Stimulated activated CD4-positive, alpha-beta T cell treated with anti-CD3 and anti-CD28 coated beads, TNF-alpha, amount 100 ng/mL, for 48 hours (primary cell): ENCODE measurements at regions not wholly inside any gene's neighbourhood (a gene's known extent, or its start where the extent isn't known, plus 50 kb on each side); places are given as distances from the start of the nearest gene placed in this dataset.

Experiments
- DNase-seq, 3 donors: peaks; one replicate each; pipeline ENCODE4 v3.0.0-alpha.2; 2020; ENCODE audit warnings: low read depth in 3 of 3

DNA sequence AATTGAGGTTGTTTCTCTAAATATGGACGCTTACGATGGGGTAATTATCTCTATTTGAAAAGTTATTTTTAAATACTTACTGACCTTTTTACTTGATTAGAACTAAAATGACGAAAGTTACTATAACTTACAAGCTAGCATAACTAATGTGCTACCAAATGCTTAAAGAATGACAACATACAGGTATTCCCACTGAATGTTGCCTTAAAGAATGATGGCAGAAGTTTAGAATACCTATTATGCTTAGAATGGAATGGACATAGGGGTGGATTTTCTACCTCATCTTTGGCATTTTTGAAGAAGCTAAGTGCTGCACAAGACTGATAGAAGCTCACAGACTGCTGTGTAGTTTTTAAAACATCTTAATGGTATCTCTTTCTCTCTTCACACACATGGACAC is 284.8 kb downstream of the THBS2 start:
- no peak for DNase-seq

DNA sequence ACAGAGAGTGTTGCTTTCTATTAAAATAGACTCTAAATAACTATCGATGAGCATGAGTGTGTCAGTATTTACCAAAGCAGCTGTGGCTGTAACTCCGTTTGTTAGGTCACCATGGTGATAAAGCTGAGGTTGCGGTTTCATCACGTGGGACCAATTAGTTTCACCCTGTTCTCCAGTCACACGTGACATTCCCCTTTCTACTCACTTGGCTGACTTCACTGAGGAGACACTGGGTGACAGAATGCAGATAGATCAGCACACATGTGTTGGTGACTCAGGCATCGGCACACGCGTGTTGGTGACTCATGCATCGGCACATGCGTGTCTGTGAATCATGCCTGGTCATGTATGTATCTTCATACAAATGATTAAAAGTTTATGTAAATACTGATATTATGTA is 285.4 kb downstream of the THBS2 start:
- DNase-seq = no peak

DNA sequence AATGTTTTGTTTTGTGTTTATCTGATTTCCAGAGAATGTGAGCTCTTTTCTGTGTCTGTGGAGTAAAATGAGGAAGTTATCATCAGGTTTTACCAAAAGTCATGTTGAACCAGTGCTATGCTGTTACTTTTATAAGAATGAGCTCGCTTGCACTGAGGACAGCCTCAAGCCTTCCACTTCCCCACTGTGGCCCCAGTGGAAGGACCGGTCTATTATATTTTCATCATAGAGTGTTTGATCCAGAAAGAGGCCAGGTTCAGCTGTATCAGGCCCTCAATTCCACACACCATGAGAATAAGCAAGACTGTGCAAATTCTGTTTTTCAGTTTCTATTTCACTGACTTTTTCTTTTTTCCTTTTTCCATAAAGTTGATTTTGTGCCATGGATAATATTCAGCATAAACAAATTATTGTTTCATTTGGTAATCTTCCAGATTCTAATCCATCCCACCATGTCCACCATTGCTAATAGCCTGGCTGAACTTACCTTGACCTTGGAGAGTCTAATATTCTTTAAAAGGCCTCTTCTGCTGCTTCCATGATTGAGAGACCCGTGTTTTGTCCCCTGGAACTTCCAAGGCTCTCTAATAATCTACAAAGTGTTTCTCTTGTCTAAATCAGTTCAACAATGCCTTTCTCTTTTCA is 286.2 kb downstream of the THBS2 start:
- DNase-seq = no peak

DNA sequence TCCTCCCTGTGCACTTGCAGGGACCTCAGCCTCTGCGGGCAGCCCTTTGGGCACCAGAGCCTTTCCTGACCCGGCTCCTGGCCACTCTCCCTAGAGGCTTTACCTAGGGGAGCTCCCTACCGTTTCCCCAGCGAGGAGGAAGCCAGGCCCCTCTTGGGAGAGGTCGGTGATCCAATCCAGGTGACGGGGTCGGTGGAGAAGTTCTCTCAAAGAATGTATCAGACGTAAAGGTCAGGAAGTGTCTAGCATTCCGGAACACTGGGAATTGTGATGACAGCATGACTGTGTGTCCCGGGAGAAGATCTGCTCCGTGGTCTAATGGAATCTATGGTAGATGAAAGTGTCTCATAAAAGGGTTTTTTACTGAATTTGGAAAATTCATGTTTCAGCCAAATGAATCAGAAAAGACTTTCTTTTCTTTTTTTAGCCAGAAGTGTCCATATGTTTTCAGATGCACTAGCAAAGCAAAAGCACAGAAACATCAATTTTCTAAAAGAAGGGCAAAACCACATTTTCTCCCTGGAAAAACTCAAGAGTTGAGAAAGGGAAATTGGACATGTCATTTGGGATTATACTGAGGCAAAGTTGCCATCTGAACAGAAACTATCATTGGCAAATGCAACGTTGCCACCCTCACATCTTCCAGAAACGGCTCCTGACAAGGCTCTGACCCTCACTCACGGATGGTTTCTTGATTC is 289.4 kb downstream of the THBS2 start:
- no peak for DNase-seq

DNA sequence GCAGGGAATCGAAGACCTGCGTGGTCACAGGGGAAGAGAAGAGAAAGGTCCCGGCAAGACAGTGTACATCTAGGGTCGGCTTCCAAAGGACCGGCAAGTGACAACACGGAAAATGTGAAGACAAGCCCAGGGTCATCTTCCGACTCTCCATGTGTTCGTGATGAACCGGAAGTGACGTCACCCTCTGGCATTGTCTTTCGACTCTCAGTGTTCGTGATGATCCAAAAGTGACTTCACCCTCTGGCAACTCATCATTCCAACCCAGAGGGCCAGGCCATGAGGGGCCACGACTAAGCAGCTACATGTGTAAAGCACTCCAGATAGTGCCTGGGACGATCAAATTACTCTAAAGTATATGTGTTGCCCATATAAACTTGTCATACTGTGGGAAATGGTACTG is 290.8 kb downstream of the THBS2 start:
- no peak for DNase-seq

DNA sequence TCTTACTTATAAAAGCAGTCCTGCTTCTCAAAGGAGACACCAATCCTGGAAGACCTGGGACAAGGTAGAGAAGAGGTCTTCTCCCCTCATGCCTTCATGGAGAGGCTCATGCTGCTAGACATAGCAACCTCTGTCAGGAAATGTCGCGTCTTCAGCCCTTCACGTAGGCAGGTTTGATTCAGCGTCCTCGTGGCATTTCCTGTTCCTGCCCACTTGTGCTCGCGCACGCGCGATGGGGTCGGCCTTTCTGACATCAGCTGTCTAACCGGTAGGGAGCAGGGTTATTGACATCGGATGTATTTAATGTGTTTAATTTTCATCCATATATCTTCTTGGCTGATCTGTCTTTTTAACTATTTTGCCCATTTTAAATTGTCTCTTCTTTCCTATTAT is 292.4 kb downstream of the THBS2 start:
- no peak for DNase-seq

DNA sequence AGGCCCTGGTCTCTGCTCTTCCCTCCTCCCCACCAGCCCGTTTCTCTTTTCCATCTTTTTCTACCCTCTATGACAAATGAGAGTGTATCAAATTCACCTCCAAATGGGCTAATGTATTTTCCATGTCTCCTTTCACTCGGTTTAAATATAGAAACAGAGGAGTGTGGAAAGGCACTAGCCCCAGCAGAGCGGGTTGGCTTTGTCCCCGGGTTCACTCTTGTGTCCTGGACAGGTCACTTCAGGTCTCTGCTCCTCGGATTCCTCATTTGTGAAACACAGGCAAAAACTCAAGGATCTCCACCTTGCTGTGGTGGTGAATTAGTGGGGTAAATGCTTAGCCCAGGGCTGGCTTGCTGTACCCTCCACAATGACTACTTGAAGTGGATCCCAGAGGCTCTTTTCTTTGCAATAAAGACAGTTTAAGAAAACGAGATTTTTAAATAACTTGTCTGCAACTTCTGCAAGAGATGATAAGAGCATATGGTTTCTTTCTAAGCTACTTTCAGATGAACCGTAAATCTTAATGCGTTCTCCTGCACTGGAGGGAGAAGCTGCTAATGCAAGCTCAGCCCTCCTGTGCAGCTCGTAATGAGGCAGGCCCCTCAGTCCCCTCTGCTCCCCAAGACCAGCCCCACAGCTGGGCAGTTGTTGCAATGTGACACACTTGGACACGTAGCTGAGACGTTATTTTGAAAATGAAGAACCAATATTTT is 292.9 kb downstream of the THBS2 start:
- no peak for DNase-seq

DNA sequence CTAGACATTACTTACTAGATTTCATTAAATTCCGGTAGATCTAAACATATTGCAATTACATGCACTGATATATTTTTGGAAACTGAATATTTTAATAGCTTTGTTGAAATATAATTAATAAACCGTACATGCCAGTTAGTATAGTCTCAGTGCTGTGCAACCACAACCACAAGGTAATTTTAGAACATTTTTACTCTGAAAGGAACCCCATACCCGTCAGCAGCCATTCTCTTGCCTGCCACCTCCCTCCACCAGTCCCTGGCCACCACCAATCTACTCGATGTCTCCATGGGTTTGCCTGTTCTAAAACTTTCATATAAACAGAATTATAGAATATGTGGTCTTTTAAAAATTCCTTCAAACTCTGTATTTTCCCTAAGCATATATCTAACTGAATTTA is 293.9 kb downstream of the THBS2 start:
- no peak for DNase-seq

DNA sequence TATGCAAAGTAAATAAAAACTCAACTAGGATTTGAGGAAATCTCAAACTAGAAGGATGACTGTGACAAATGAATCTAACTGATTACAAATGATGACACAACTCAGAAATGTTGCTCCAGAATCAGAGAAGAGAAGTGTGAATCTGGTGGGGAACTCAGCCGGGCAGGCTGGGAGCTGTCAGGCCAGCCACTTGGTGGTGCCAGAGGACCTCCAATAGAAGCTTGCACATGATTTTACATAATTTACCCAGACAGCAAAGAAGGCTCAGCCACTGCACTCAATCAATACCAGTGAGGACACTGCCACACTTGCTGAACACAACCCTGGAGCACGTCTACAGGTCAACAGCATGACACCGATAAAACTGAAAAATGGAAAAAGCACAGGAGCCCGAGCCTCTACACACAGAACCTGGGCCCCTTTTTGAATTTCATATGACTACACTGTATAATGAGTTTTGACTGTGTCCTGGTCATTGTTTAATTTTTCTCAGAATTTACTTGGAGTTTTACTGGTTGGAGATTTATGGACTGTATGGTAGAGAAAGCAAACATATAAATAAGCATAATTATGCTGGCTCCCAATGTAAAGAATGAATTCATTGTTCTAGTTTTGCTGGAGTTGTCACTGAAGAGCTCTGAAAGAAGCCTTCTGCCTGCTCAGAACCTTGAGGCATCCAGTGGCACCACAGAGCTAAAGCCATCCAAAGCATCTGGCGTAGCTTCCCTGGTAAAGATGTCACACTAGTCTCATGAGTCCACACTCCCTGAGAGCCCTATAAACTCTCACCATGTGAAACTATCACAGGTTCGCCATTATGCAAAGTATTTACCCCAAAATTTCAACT is 296.5 kb downstream of the THBS2 start:
- DNase-seq = peak; percentile 5 to 18 (median 6)

DNA sequence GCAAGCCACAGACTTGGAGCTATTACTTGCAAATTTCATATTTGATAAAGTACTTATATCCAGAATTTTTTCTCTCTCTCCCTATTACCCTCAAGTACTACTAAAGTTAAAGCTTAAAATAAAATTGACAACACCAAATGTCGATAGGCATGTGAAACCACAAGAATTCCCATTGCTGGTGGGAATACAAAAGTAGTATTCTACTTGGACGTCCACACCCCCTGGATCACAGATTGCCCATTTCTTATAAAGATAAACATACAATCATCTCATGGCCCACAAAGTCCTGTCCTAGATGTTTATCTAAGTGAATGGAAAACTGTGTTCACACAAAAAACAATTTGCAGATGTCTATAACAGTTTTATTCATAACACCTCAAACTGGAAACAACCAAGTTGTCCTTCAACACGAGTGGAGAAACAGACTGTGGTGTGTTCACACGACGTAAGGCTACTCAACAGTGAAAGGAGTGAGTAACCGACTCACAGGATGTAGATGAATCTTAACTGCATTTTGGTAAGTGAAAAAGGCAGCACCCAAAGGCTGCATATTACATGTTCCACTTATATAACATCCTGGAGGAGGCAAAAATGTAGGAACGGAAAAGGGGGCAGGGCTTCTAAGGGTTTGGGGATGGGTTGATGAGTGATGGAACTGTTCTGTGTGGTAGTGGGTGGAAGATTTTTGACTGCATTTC is 297.4 kb downstream of the THBS2 start:
- DNase-seq = no peak

DNA sequence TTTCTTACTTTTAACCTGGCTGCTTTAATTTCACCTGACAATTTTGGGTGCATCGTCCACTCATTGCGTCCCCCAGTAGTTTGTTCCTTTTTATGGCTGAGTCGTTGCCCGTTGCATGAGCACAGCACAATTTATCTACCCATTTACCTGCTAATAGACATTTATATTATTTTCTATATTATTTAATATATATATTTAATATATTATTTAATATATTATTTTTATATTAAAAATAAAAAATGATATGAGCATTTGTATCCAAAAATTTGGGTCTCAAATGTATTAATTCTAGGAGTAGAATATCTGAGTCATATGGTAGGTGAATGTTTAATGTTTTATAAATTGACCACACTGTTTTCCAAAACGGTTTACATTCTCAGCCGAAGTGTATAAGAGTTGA is 300.2 kb downstream of the THBS2 start:
- DNase-seq = no peak

DNA sequence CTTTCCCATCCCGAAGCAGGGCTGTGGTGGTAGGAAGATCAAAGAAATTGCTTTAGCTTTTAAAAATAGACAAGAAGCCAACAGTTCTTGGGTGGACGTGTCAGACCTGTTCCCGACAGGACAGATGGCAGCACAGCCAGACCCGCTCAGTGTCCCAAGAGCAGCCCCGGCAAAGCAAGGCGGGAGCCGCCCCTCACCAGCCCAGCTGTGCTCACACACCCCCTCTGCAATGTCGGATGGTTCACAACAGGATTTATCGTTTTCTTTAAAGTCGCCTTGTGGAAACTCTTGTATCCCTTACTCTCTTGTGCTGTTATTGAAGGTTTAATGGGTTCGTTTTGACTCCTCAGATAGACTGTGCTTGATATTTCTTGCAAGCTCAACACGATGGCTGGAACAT is 302.4 kb downstream of the THBS2 start:
- DNase-seq = no peak

DNA sequence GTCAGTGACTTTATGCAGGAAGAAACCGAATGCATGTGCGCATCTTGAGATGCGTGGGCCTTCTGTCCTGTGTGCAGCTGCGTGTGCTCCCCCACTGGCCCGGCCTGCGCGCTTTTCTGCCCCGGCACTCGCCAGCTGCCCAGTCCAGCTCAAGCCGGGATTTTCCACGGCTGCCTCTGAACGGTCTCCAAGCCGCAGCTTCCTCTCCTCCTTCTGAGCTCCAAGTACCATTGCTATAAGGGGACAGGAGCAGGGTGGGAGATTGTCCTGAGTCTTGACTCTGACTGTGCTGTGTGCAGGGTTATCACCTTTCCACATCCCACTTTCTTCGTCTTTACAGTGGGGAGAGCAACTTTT is 302.8 kb downstream of the THBS2 start:
- DNase-seq = no peak

DNA sequence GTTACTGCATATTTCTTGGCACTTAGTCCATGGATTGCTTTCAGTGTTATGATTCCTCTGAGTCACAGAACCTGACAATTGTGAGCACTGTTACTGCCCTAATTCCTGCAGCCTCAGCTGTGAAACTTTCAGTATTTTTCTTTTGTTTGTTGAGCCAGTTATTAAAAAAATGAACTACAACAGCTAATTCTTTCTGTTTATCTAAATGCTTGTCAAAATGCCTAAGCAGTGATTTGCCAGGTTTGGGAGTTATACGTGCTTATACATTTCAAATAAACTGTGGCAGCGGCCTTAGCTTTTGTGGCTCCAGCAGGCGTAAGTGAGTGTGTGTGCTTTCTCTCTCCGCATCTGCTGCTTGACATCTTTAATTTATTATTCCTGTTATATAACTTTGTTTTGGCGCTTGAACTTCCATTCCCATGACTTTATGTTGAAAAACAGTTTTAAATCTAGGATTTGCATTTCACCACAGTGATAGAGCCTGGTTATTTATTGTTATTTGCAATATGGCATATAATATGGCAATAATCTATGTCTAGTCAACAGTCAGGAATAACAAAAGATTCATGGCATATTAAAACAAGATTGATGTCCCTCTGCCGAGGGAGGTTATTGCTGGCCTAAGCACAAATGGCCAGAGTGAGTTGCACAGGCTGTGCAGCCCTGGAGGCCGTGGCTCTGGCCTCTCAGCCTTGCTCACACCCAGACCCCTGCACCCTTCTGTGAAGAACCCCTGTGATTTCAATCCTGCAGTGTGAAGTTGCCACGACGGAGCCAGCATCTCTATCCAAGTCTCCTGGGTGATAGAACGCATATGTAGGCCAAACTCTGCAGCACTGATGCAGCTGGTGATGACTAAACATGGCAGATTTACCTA is 303.4 kb downstream of the THBS2 start:
- no peak for DNase-seq

DNA sequence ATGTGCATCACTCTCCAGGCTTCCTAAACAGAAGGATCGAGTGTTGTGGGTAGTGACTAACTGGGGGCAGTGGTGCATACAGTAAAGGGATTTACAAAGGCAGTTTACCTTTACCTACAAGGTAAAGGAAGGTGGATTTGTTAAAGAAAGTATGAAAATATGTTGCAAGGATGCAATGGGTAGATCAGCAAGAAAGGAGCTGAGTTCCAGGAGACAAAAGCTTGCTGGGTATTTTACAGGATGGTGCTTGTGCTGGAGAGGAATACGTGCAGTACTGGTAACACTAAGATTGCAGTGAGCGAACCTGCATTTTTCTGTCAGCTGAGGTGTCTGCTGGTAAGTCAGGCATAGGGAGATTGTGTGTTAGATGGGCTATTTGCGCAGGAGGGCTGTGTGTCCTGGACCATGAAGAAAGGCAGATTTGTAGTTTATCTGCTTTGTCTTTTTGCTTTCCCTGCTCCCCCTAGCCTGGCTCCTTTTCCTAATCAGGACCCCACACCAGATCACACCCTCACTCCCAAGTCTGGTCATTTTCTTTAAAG is 304.6 kb downstream of the THBS2 start:
- no peak for DNase-seq

DNA sequence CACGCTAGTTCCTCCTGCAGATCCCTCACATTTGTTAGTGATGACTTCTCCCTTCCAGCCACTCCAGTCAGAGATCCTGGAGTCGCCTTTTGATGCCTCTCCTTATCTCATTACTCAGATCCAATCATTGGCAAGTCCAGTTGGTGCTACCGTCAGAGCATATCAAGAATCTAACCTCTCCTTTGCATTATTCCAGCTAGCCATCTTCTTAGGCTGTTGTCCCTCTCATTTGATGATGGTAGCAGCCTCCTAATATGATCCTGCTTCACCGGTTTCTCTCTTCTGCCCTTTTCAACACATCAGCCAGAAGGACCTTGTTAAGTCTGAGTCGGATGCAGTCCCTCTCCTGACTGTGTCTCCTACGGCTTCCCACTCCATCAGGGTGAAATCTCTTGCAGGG is 305.6 kb downstream of the THBS2 start:
- DNase-seq = no peak

DNA sequence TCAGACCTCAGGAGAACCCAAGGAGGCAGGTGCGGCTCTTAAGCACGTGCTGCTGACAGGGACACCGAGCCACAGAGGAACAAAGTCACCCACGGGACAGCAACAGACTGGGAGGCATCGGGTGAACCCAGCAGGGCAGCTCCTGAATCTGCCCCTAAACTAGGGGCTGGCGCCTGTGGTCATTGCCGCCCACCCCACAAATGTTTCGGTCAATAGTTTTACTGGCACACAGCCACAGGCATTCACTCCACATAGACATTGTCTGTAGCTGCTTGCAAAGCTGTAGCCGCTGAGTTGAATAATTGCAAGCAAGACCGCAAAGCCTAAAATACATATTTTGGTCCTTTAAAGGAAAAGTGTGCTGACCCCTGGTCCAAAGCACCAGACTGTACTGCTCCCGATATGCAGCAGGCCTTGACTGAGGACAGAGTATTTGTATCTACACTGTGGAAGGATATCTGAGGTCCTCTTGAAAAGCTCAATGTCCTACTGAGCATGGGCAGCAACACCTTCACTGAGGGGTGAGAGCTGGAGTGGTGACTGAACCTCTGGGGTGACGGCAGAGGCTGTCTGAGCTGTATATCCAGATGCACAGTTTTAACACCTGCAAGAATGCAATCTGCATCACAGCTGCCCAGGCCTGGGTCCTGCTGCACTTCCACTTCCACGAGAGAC is 310.3 kb downstream of the THBS2 start:
- no peak for DNase-seq

DNA sequence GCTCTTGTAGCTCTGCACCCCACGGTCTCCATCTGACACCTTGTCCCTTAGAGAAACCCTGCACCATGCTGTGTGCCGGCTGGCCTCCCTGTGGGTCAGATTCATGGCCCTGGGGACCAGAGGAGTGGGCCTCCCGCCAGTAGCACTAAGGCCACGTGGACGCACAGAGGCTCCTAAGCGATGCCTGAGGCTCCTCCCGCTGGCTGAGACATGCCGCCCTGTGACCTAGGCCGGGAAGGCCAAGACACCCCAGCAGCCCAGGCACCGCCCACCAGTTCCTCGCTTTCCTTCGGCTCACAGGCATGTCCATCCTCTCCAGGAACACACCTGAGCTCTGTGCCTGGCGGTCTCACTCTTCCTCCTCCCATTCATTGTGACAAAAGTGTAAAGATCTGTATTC is 311.0 kb downstream of the THBS2 start:
- no peak for DNase-seq

DNA sequence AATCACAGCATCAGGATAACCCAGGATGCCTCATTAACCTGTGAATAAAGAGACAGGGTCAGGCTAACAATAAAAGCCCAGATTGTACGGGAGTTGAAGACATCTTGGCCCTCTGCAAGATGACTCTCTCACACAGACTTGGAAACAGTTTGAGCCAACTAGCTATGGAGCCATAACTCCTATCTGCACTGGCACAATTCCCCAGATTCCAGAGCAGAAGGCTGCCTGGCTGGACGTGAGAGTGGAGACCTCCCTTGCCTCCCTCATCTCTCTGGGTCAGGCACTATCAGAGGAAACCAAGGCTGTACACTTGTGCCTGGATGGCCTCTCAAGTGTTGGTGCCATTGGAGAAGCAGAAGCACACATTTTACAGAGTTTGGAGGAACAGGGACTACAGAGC is 312.6 kb downstream of the THBS2 start:
- no peak for DNase-seq

DNA sequence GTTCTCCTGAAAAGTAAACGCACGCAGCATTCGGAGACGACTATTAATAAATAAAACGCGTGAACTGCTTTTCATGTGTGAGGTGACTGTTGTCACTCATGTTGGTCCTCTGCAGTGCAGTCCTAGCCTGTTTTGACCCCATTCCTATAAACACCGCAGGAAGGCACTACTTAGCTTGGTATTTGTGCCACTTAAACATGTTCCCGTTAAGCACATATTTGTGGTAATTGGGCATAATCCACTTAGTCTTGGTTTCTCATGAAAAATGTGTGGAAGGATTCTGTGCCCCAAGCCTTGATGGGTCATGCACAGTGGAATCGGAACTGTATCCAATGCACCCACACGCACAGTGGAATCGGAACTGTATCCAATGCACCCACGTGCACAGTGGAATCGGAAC is 313.9 kb downstream of the THBS2 start:
- no peak for DNase-seq
